ENCODE measurements at regions not wholly inside any gene's neighbourhood (a gene's known extent, or its start where the extent isn't known, plus 50 kb on each side); places are given as distances from the start of the nearest gene placed in this dataset.
A peak's percentile ranks its signal among the peaks of the same experiment; 100 is the strongest.
"Not testable (repeated sequence)": the region's sequence is repeated elsewhere in the genome, so short reads cannot be mapped to it uniquely, and the experiment has no call there.

- no peak for DNase-seq (ENCODE audit: low read depth in 2 of 2)
Observed at GRCh38 chr3:39558775-39559306, 91.4 kb downstream of the MOBP start.

GRCh38 chr3:39559543-39559942 is 92.1 kb downstream of the MOBP start:
- DNase-seq (ENCODE audit: low read depth in 2 of 2), result no peak

GRCh38 chr3:39568508-39568907 is 101.0 kb downstream of the MOBP start:
- DNase-seq (ENCODE audit: low read depth in 2 of 2), result no peak

- no peak for DNase-seq (ENCODE audit: low read depth in 2 of 2)
Observed at GRCh38 chr3:39569095-39569494, 101.6 kb downstream of the MOBP start.

- no peak for DNase-seq (ENCODE audit: low read depth in 2 of 2)
Observed at GRCh38 chr3:39573392-39573791, 105.9 kb downstream of the MOBP start.

GRCh38 chr3:39577541-39577940 is 110.1 kb downstream of the MOBP start:
- DNase-seq (ENCODE audit: low read depth in 2 of 2), result no peak

- DNase-seq (ENCODE audit: low read depth in 2 of 2), result not testable (repeated sequence)
Observed at GRCh38 chr3:39586215-39586614, 118.7 kb downstream of the MOBP start.

GRCh38 chr3:39587113-39587512 is 119.6 kb downstream of the MOBP start:
- DNase-seq (ENCODE audit: low read depth in 2 of 2), result no peak

GRCh38 chr3:39590806-39591205 is 123.3 kb downstream of the MOBP start:
- no peak for DNase-seq (ENCODE audit: low read depth in 2 of 2)

- no peak for DNase-seq (ENCODE audit: low read depth in 2 of 2)
Observed at GRCh38 chr3:39592311-39593050, 125.0 kb downstream of the MOBP start.

GRCh38 chr3:39593341-39593740 is 125.9 kb downstream of the MOBP start:
- DNase-seq (ENCODE audit: low read depth in 2 of 2), result no peak

GRCh38 chr3:39601241-39601640 is 133.8 kb downstream of the MOBP start:
- DNase-seq (ENCODE audit: low read depth in 2 of 2), result no peak

GRCh38 chr3:39605837-39606236 is 138.4 kb downstream of the MOBP start:
- DNase-seq (ENCODE audit: low read depth in 2 of 2), result no peak

- DNase-seq (ENCODE audit: low read depth in 2 of 2), result no peak
Observed at GRCh38 chr3:39626198-39626597, 158.7 kb downstream of the MOBP start.

- DNase-seq (ENCODE audit: low read depth in 2 of 2), result no peak
Observed at GRCh38 chr3:39631136-39631535, 163.7 kb downstream of the MOBP start.

- no peak for DNase-seq (ENCODE audit: low read depth in 2 of 2)
Observed at GRCh38 chr3:39637807-39638206, 170.3 kb downstream of the MOBP start.

- DNase-seq (ENCODE audit: low read depth in 2 of 2), result no peak
Observed at GRCh38 chr3:39638301-39638700, 170.8 kb downstream of the MOBP start.

GRCh38 chr3:39639344-39640236 is 169.8 kb upstream of the MYRIP start:
- DNase-seq (ENCODE audit: low read depth in 2 of 2), result peak; percentile 80

- no peak for DNase-seq (ENCODE audit: low read depth in 2 of 2)
Observed at GRCh38 chr3:39641274-39641673, 168.1 kb upstream of the MYRIP start.

- peak; percentile 76 to 79 for DNase-seq (ENCODE audit: low read depth in 2 of 2)
Observed at GRCh38 chr3:39644176-39644575, 165.2 kb upstream of the MYRIP start.

- DNase-seq (ENCODE audit: low read depth in 2 of 2), result not testable (repeated sequence)
Observed at GRCh38 chr3:39651256-39651655, 158.2 kb upstream of the MYRIP start.

GRCh38 chr3:39651993-39652739 is 157.2 kb upstream of the MYRIP start:
- DNase-seq (ENCODE audit: low read depth in 2 of 2), result no peak
